Ascending aorta (tissue), 2 donors: ENCODE measurements at regions not wholly inside any gene's neighbourhood (a gene's known extent, or its start where the extent isn't known, plus 50 kb on each side); places are given as distances from the start of the nearest gene placed in this dataset.

Source experiments
- DNase-seq, 2 donors: peaks; one replicate each; pipeline ENCODE4 v3.0.0-alpha.2; 2019; ENCODE audit warnings: low spot score in 2 of 2
- H3K27ac ChIP-seq, 2 donors: fragments of 200-600 bp; sonication (generic); one replicate each; pipeline ENCODE4 v1.5.1; 2016 to 2017; ENCODE audit warnings: mild to moderate bottlenecking in 1 of 2
- H3K27me3 ChIP-seq: fragments of 200-600 bp; sonication (generic); one replicate; pipeline ENCODE4 v1.5.1; 2017
- H3K36me3 ChIP-seq, 2 donors: fragments of 200-600 bp; sonication (generic); one replicate each; pipeline ENCODE4 v1.5.1; 2016
- H3K4me1 ChIP-seq, 2 donors: fragments of 200-600 bp; sonication (generic); one replicate each; pipeline ENCODE4 v1.5.1; 2016 to 2017; ENCODE audit warnings: mild to moderate bottlenecking in 1 of 2
- H3K4me3 ChIP-seq, 2 donors: fragments of 200-600 bp; sonication (generic); one replicate each; pipeline ENCODE4 v1.5.1; 2016 to 2017; ENCODE audit warnings: mild to moderate bottlenecking in 1 of 2
- H3K9me3 ChIP-seq, 2 donors: fragments of 200-600 bp; sonication (generic); one replicate each; pipeline ENCODE4 v1.5.1; 2016
- intact Hi-C: fragments of 100-400 bp; cut with DNase I; formaldehyde crosslinking; loops from one replicate; pipeline ENCODE4 v1.15.1; 2023
- TF ChIP-seq, protein P1 (sequence below), 3 experiments: fragments of 200-600 bp in 2 of 3; fragments of 450-650 bp in 1 of 3; sonication (generic) in 2 of 3; IDR thresholded peaks; one replicate each; pipeline ENCODE4 v1.5.1; 2016 to 2019; ENCODE audit warnings: antibody characterized with exemption in 3 of 3, mild to moderate bottlenecking in 1 of 3, moderate library complexity in 1 of 3

DNA sequence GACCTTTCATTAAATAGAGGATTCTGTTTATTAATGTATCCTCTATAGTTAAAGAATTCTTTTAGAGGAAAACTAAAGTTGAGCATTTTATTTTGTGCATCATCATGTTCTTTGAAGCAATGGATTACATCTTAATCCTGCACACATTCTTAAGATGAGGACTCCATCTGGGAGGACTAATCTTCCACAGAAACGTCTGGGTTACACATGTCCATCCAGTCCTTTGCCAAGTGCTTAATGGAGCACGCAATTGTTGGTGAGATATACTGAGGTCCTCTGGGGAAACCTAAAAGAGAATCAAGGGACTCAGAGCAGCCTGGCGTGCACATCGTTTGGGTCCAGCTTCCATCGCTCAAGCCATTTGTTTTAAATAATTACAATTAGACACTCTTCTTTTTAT is 115.1 kb upstream of the SFRP2 start:
- Histone ChIP-seq H3K9me3 (no peaks in the 10 kb centered on the region), H3K4me1 (no peaks in the 10 kb centered on the region), H3K27ac (no peak overlapping the region), H3K36me3 (no peaks in the 10 kb centered on the region), H3K27me3 (no peaks in the 10 kb centered on the region), H3K4me3 (no peak overlapping the region)
- intact Hi-C loops = no loop called here
- TF ChIP-seq, protein P1, sequence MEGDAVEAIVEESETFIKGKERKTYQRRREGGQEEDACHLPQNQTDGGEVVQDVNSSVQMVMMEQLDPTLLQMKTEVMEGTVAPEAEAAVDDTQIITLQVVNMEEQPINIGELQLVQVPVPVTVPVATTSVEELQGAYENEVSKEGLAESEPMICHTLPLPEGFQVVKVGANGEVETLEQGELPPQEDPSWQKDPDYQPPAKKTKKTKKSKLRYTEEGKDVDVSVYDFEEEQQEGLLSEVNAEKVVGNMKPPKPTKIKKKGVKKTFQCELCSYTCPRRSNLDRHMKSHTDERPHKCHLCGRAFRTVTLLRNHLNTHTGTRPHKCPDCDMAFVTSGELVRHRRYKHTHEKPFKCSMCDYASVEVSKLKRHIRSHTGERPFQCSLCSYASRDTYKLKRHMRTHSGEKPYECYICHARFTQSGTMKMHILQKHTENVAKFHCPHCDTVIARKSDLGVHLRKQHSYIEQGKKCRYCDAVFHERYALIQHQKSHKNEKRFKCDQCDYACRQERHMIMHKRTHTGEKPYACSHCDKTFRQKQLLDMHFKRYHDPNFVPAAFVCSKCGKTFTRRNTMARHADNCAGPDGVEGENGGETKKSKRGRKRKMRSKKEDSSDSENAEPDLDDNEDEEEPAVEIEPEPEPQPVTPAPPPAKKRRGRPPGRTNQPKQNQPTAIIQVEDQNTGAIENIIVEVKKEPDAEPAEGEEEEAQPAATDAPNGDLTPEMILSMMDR (IDR thresholded peaks at IDR 0.05) = no peak
- DNase-seq = no peak

DNA sequence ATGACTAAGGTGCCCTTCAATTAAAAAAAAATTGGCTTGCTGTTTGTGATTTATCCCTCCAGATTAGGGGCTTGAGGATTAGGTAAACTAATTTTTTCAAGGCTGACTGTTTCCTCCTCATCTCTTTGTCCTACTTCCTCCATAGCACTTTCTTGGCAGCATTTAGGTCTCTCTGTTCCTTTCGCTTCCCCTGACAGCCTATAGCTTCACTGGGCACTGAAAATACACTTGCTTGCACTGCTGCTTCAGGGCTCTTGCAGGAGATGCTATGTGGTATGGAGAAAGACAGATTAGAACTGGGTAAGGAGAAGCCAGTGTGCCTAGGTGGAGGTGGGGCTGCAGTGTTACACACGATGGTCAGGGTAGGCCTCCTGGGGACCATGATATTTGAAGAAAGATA is 112.3 kb upstream of the SFRP2 start:
- intact Hi-C loops = no loop called here
- Histone ChIP-seq H3K4me1 (no peaks in the 10 kb centered on the region), H3K36me3 (no peaks in the 10 kb centered on the region), H3K4me3 (no peak overlapping the region), H3K27me3 (no peaks in the 10 kb centered on the region), H3K27ac (no peak overlapping the region), H3K9me3 (no peaks in the 10 kb centered on the region)
- no peak for DNase-seq
- TF ChIP-seq, protein P1 (IDR thresholded peaks at IDR 0.05) = no peak

DNA sequence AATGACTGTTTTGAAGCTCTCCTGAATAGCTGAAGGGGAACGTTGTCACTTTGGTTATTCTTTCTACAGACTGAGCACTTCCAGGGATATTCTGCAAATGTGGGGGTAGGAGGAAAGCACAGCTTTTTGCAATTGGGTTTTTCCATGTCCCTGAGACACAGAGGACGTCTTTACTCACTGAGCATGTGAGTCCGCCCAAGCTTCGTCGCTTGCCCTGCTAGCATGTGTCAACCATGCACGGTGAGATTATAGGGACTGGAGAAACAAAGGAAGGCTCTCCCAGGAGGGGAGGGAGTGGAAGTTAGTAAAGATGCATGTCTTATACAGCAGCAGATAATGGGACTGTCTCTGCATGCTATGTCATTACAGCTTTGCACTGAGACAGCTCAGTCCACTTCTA is 111.5 kb upstream of the SFRP2 start:
- no peaks in the 10 kb centered on the region for H3K4me1 ChIP-seq
- intact Hi-C loops = no loop called here
- no peaks in the 10 kb centered on the region for H3K27me3 ChIP-seq
- DNase-seq = no peak
- H3K27ac ChIP-seq = no peak overlapping the region
- no peak overlapping the region for H3K4me3 ChIP-seq
- H3K9me3 ChIP-seq = no peaks in the 10 kb centered on the region
- H3K36me3 ChIP-seq = no peaks in the 10 kb centered on the region
- TF ChIP-seq, protein P1 (IDR thresholded peaks at IDR 0.05) = no peak

DNA sequence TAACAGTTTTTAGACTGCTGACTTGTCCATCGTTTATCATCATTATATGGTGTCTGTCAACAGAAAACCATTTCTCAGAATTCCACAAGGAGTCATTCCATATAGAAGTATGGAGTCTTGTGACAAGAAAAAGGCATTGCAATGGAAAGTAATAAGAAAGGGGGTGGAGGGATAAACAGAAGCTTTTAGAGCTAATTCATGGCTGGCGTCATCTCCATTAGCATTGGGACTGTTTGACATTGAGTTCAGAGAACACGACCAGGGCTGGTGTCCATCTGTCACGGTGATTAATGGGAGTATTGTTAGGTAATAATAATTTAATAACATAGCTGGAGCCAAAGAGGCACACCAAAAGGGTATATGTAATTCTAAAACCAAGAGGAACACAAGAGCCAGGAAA is 101.9 kb upstream of the SFRP2 start:
- no peak for DNase-seq
- no peaks in the 10 kb centered on the region for H3K27me3 ChIP-seq
- TF ChIP-seq, protein P1 (IDR thresholded peaks at IDR 0.05) = no peak
- no peaks in the 10 kb centered on the region for H3K9me3 ChIP-seq
- no peaks in the 10 kb centered on the region for H3K4me1 ChIP-seq
- H3K27ac ChIP-seq = no peak overlapping the region
- H3K36me3 ChIP-seq = no peaks in the 10 kb centered on the region
- intact Hi-C loops = no loop called here
- H3K4me3 ChIP-seq = no peak overlapping the region

GRCh38 chr4:153887217-153887616 is 98.3 kb upstream of the SFRP2 start:
- Histone ChIP-seq H3K9me3 (no peaks in the 10 kb centered on the region), H3K36me3 (no peaks in the 10 kb centered on the region), H3K4me1 (no peaks in the 10 kb centered on the region), H3K4me3 (no peak overlapping the region), H3K27me3 (no peaks in the 10 kb centered on the region), H3K27ac (no peak overlapping the region)
- no peak for DNase-seq
- TF ChIP-seq, protein P1 (IDR thresholded peaks at IDR 0.05) = no peak
- intact Hi-C loops = no loop called here

DNA sequence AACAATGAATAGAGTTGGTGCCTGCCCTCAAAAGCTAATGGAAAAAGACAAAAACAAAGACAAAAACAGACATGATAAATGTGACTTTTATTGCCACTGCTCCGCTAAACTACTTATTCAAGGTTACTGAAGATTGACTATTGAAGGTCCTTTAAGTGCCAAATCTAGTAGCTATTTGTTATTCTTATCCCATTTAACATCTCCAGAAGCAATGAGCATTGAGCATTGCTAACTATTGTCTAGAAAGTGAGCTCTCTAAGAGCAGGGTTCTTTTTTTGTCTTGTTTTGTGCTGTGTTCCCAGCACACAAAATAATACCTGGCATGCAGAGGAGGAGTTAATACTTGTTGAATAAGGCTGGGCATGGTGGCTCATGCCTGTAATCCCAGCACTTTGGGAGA is 95.4 kb upstream of the SFRP2 start:
- DNase-seq = no peak
- Histone ChIP-seq H3K36me3 (no peaks in the 10 kb centered on the region), H3K27ac (no peak overlapping the region), H3K9me3 (peaks cover 0 to 6% of the 10 kb centered on the region in 2 donors), H3K4me3 (no peak overlapping the region), H3K27me3 (no peaks in the 10 kb centered on the region), H3K4me1 (no peaks in the 10 kb centered on the region)
- TF ChIP-seq, protein P1 (IDR thresholded peaks at IDR 0.05) = no peak
- intact Hi-C loops = no loop called here
